Fibroblast of lung (primary cell): ENCODE measurements at regions not wholly inside any gene's neighbourhood (a gene's known extent, or its start where the extent isn't known, plus 50 kb on each side); places are given as distances from the start of the nearest gene placed in this dataset.

Source experiments
- CTCF ChIP-seq, 2 donors: IDR thresholded peaks in 1 of 2; conservative IDR thresholded peaks in 1 of 2; 1 replicate in 1 of 2; 2 replicates in 1 of 2; pipeline ENCODE4 v1.5.1; 2011 to 2012; ENCODE audit warnings: low read length in 2 of 2, control low read depth in 1 of 2, inconsistent platforms in 1 of 2, low read depth in 1 of 2, mild to moderate bottlenecking in 1 of 2
- EZH2 ChIP-seq: IDR thresholded peaks from 2 replicates; pipeline ENCODE4 v1.5.1; 2012; ENCODE audit warnings: low read length, control low read depth, mild to moderate bottlenecking; ENCODE audit errors: missing control alignments

- TF ChIP-seq CTCF (conservative IDR thresholded peaks at IDR 0.05 in 1 of 2, IDR thresholded peaks at IDR 0.05 in 1 of 2; ENCODE audit: low read depth in 1 of 2, low read length in 2 of 2): no peak
- TF ChIP-seq EZH2: no peak
Observed at GRCh38 chr1:93765099-93765498, 83.5 kb upstream of the BCAR3 start.
